ENCODE measurements at regions not wholly inside any gene's neighbourhood (a gene's known extent, or its start where the extent isn't known, plus 50 kb on each side); places are given as distances from the start of the nearest gene placed in this dataset.

- TF ChIP-seq CTCF (IDR thresholded peaks at IDR 0.05) = no peak
- TF ChIP-seq EZH2 (IDR thresholded peaks at IDR 0.05; ENCODE audit: borderline replicate concordance, insufficient read depth, low read depth, low read length, poor library complexity, severe bottlenecking) = no peak
- POLR2A ChIA-PET = no interaction called here
- no peak overlapping the region for H3K4me3 ChIP-seq (ENCODE audit: control extremely low read depth in 1 of 5, extremely low read depth in 1 of 5, insufficient read depth in 1 of 5, low read depth in 2 of 5, low read length in 4 of 5)
- H3K27ac Mint-ChIP-seq = no peak overlapping the region
- H3K79me2 ChIP-seq (ENCODE audit: control insufficient read depth, insufficient read depth, low read length) = no peaks in the 10 kb centered on the region
- CTCF ChIA-PET = no interaction called here
- DNase-seq (no peak), ATAC-seq (ENCODE audit: low read depth) (no peak)
- no peaks in the 10 kb centered on the region for H3K4me1 ChIP-seq (ENCODE audit: control insufficient read depth in 2 of 2, insufficient read depth in 2 of 2, low read length in 2 of 2)
- H3K27me3 ChIP-seq (replicated peaks in 1 of 4; ENCODE audit: control extremely low read depth in 1 of 4, control insufficient read depth in 3 of 4, insufficient read depth in 4 of 4, low read length in 3 of 4) = no peaks in the 10 kb centered on the region
- no peaks in the 10 kb centered on the region for H4K20me1 ChIP-seq (ENCODE audit: control insufficient read depth, insufficient read depth, low read length, poor library complexity, severe bottlenecking)
- no peaks in the 10 kb centered on the region for H3K9me3 ChIP-seq (ENCODE audit: control extremely low read depth in 1 of 3, control insufficient read depth in 2 of 3, insufficient read depth in 1 of 3, low read length in 2 of 3)
- H3K27ac ChIP-seq (ENCODE audit: low read length in 2 of 2) = no peak overlapping the region
- no peaks in the 10 kb centered on the region for H3K9me3 Mint-ChIP-seq (ENCODE audit: insufficient read depth)
- no peaks in the 10 kb centered on the region for H3K36me3 ChIP-seq (replicated peaks in 1 of 2; ENCODE audit: control extremely low read depth in 1 of 2, control insufficient read depth in 1 of 2, extremely low read depth in 1 of 2, insufficient read depth in 2 of 2, low read length in 1 of 2)
- no peaks in the 10 kb centered on the region for H3K4me1 Mint-ChIP-seq
- intact Hi-C loops (cut with micrococcal nuclease) = no loop called here
- WGBS (ENCODE audit: insufficient coverage) = no CpG with 5 or more reads among the region's 1 CpG
- no peaks in the 10 kb centered on the region for H3K27me3 Mint-ChIP-seq
- H3K4me2 ChIP-seq (replicated peaks; ENCODE audit: low read depth, low read length, poor library complexity, severe bottlenecking) = no peak overlapping the region
- H3K4me3 Mint-ChIP-seq = no peak overlapping the region
- no peak overlapping the region for H3K9ac ChIP-seq (ENCODE audit: low read length)
- H2AFZ ChIP-seq (ENCODE audit: insufficient read depth, low read depth, low read length, poor library complexity, severe bottlenecking) = no peak overlapping the region
Measured at GRCh38 chr4:126560794-126561193, 1072.0 kb upstream of the INTU start.

GRCh38 chr4:126563389-126563788 is 1069.4 kb upstream of the INTU start:
- Histone ChIP-seq H3K4me3 (ENCODE audit: control extremely low read depth in 1 of 5, extremely low read depth in 1 of 5, insufficient read depth in 1 of 5, low read depth in 2 of 5, low read length in 4 of 5) (no peak overlapping the region), H3K9ac (ENCODE audit: low read length) (no peak overlapping the region), H2AFZ (ENCODE audit: insufficient read depth, low read depth, low read length, poor library complexity, severe bottlenecking) (no peak overlapping the region), H4K20me1 (ENCODE audit: control insufficient read depth, insufficient read depth, low read length, poor library complexity, severe bottlenecking) (no peaks in the 10 kb centered on the region), H3K4me2 (replicated peaks; ENCODE audit: low read depth, low read length, poor library complexity, severe bottlenecking) (no peak overlapping the region), H3K27ac (ENCODE audit: low read length in 2 of 2) (no peak overlapping the region), H3K79me2 (ENCODE audit: control insufficient read depth, insufficient read depth, low read length) (no peaks in the 10 kb centered on the region), H3K4me1 (ENCODE audit: control insufficient read depth in 2 of 2, insufficient read depth in 2 of 2, low read length in 2 of 2) (no peaks in the 10 kb centered on the region), H3K27me3 (replicated peaks in 1 of 4; ENCODE audit: control extremely low read depth in 1 of 4, control insufficient read depth in 3 of 4, insufficient read depth in 4 of 4, low read length in 3 of 4) (no peaks in the 10 kb centered on the region), H3K9me3 (ENCODE audit: control extremely low read depth in 1 of 3, control insufficient read depth in 2 of 3, insufficient read depth in 1 of 3, low read length in 2 of 3) (no peaks in the 10 kb centered on the region), H3K36me3 (replicated peaks in 1 of 2; ENCODE audit: control extremely low read depth in 1 of 2, control insufficient read depth in 1 of 2, extremely low read depth in 1 of 2, insufficient read depth in 2 of 2, low read length in 1 of 2) (no peaks in the 10 kb centered on the region)
- WGBS (ENCODE audit: insufficient coverage) = 98% methylated on average over 4 of the region's 11 CpGs
- intact Hi-C loops (cut with micrococcal nuclease) = no loop called here
- no peak for ATAC-seq (ENCODE audit: low read depth)
- H3K4me1 Mint-ChIP-seq = no peaks in the 10 kb centered on the region
- no peak for DNase-seq
- POLR2A ChIA-PET = no interaction called here
- H3K27ac Mint-ChIP-seq = no peak overlapping the region
- CTCF ChIA-PET = no interaction called here
- H3K9me3 Mint-ChIP-seq (ENCODE audit: insufficient read depth) = no peaks in the 10 kb centered on the region
- H3K27me3 Mint-ChIP-seq = no peaks in the 10 kb centered on the region
- no peak overlapping the region for H3K4me3 Mint-ChIP-seq
- TF ChIP-seq EZH2 (IDR thresholded peaks at IDR 0.05; ENCODE audit: borderline replicate concordance, insufficient read depth, low read depth, low read length, poor library complexity, severe bottlenecking) (no peak), CTCF (IDR thresholded peaks at IDR 0.05) (no peak)

Data from B cell (primary cell).